ENCODE measurements at regions not wholly inside any gene's neighbourhood (a gene's known extent, or its start where the extent isn't known, plus 50 kb on each side); places are given as distances from the start of the nearest gene placed in this dataset.

- Histone ChIP-seq H3K27me3 (replicated peaks; ENCODE audit: control insufficient read depth, insufficient read depth, low read length) (no peaks in the 10 kb centered on the region), H3K36me3 (ENCODE audit: control insufficient read depth, insufficient read depth, low read length) (no peaks in the 10 kb centered on the region), H3K9me3 (no peaks in the 10 kb centered on the region), H3K4me1 (no peaks in the 10 kb centered on the region), H3K4me3 (ENCODE audit: low read depth, low read length) (no peak overlapping the region)
- intact Hi-C loops (cut with micrococcal nuclease; ENCODE audit: unreplicated experiment), result no loop called here
- no peak for TF ChIP-seq CTCF (IDR thresholded peaks at IDR 0.05; ENCODE audit: insufficient read depth in 1 of 2, low read depth in 1 of 2, low read length in 1 of 2, severe bottlenecking in 1 of 2, unreplicated experiment in 1 of 2)
- Mint-ChIP-seq H3K27me3 (ENCODE audit: insufficient read depth, unreplicated experiment) (no peaks in the 10 kb centered on the region), H3K4me1 (ENCODE audit: low read depth, unreplicated experiment) (no peaks in the 10 kb centered on the region), H3K4me3 (ENCODE audit: unreplicated experiment) (no peak overlapping the region), H3K9me3 (ENCODE audit: unreplicated experiment) (peaks cover 14% of the 10 kb centered on the region), H3K27ac (ENCODE audit: unreplicated experiment) (no peak overlapping the region), H3K36me3 (ENCODE audit: insufficient read depth, unreplicated experiment) (peaks cover 4% of the 10 kb centered on the region)
- peak in 1 of 2 experiments; percentile 2 for DNase-seq
- CTCF ChIA-PET, result no interaction called here
- no TSS peak for BruUV-seq (replicated peaks)
- POLR2A ChIA-PET, result no interaction called here
Observed at GRCh38 chr18:42446195-42446594, 491.2 kb downstream of the PIK3C3 start.

GRCh38 chr18:42447688-42448087 is 492.7 kb downstream of the PIK3C3 start:
- H3K36me3 ChIP-seq (ENCODE audit: control insufficient read depth, insufficient read depth, low read length), result no peaks in the 10 kb centered on the region
- ChIA-PET CTCF (no interaction called here), POLR2A (no interaction called here)
- no peak overlapping the region for H3K4me3 ChIP-seq (ENCODE audit: low read depth, low read length)
- no peaks in the 10 kb centered on the region for H3K4me1 ChIP-seq
- Mint-ChIP-seq H3K36me3 (ENCODE audit: insufficient read depth, unreplicated experiment) (peaks cover 4% of the 10 kb centered on the region), H3K9me3 (ENCODE audit: unreplicated experiment) (peaks cover 27% of the 10 kb centered on the region), H3K4me1 (ENCODE audit: low read depth, unreplicated experiment) (no peaks in the 10 kb centered on the region), H3K27ac (ENCODE audit: unreplicated experiment) (no peak overlapping the region), H3K4me3 (ENCODE audit: unreplicated experiment) (no peak overlapping the region), H3K27me3 (ENCODE audit: insufficient read depth, unreplicated experiment) (no peaks in the 10 kb centered on the region)
- H3K27me3 ChIP-seq (replicated peaks; ENCODE audit: control insufficient read depth, insufficient read depth, low read length), result no peaks in the 10 kb centered on the region
- DNase-seq, result no peak
- intact Hi-C loops (cut with micrococcal nuclease; ENCODE audit: unreplicated experiment), result no loop called here
- no peak for TF ChIP-seq CTCF (IDR thresholded peaks at IDR 0.05; ENCODE audit: insufficient read depth in 1 of 2, low read depth in 1 of 2, low read length in 1 of 2, severe bottlenecking in 1 of 2, unreplicated experiment in 1 of 2)
- no TSS peak for BruUV-seq (replicated peaks)
- no peaks in the 10 kb centered on the region for H3K9me3 ChIP-seq

GRCh38 chr18:42458226-42458625 is 503.2 kb downstream of the PIK3C3 start:
- H3K4me3 Mint-ChIP-seq (ENCODE audit: unreplicated experiment), result no peak overlapping the region
- H3K36me3 Mint-ChIP-seq (ENCODE audit: insufficient read depth, unreplicated experiment), result peaks cover 6% of the 10 kb centered on the region
- intact Hi-C loops (cut with micrococcal nuclease; ENCODE audit: unreplicated experiment), result no loop called here
- no peaks in the 10 kb centered on the region for H3K27me3 Mint-ChIP-seq (ENCODE audit: insufficient read depth, unreplicated experiment)
- H3K4me1 ChIP-seq, result no peaks in the 10 kb centered on the region
- H3K27me3 ChIP-seq (replicated peaks; ENCODE audit: control insufficient read depth, insufficient read depth, low read length), result no peaks in the 10 kb centered on the region
- H3K9me3 ChIP-seq, result no peaks in the 10 kb centered on the region
- DNase-seq, result no peak
- H3K27ac Mint-ChIP-seq (ENCODE audit: unreplicated experiment), result no peak overlapping the region
- H3K36me3 ChIP-seq (ENCODE audit: control insufficient read depth, insufficient read depth, low read length), result no peaks in the 10 kb centered on the region
- no TSS peak for BruUV-seq (replicated peaks)
- H3K9me3 Mint-ChIP-seq (ENCODE audit: unreplicated experiment), result peaks cover 7% of the 10 kb centered on the region
- no peak overlapping the region for H3K4me3 ChIP-seq (ENCODE audit: low read depth, low read length)
- H3K4me1 Mint-ChIP-seq (ENCODE audit: low read depth, unreplicated experiment), result no peaks in the 10 kb centered on the region
- ChIA-PET CTCF (no interaction called here), POLR2A (no interaction called here)
- no peak for TF ChIP-seq CTCF (IDR thresholded peaks at IDR 0.05; ENCODE audit: insufficient read depth in 1 of 2, low read depth in 1 of 2, low read length in 1 of 2, severe bottlenecking in 1 of 2, unreplicated experiment in 1 of 2)
